A549 (cell line): ENCODE measurements at regions not wholly inside any gene's neighbourhood (a gene's known extent, or its start where the extent isn't known, plus 50 kb on each side); places are given as distances from the start of the nearest gene placed in this dataset.

Experiments
- CTCF ChIP-seq: fragments of >200 bp; sonication (Bioruptor Twin); formaldehyde crosslinking; IDR thresholded peaks from 3 replicates; pipeline ENCODE4 v1.5.1; 2016
- EP300 ChIP-seq, 2 experiments: fragments of >200 bp; sonication (Bioruptor Twin); formaldehyde crosslinking; IDR thresholded peaks; 2 replicates in 1 of 2; 3 replicates in 1 of 2; pipeline ENCODE4 v1.6.1; 2016 to 2017
- JUN ChIP-seq, 2 experiments: fragments of >200 bp; sonication (Bioruptor Twin); formaldehyde crosslinking; IDR thresholded peaks; 2 replicates in 1 of 2; 3 replicates in 1 of 2; pipeline ENCODE4 v1.6.1; 2016 to 2017
- JUNB ChIP-seq: fragments of >200 bp; sonication (Bioruptor Twin); formaldehyde crosslinking; IDR thresholded peaks from 2 replicates; pipeline ENCODE4 v1.6.1; 2016
- MAX ChIP-seq: IDR thresholded peaks from 2 replicates; pipeline ENCODE4 v1.6.1; 2012
- MYC ChIP-seq: IDR thresholded peaks from 2 replicates; pipeline ENCODE4 v1.6.1; 2012; ENCODE audit warnings: mild to moderate bottlenecking, inconsistent platforms, low read length, improper control_type of control experiment, borderline replicate concordance
- POLR2A ChIP-seq: IDR thresholded peaks from 2 replicates; pipeline ENCODE4 v1.6.1; 2012; ENCODE audit warnings: mild to moderate bottlenecking, low read length
- RAD21 ChIP-seq, 2 experiments: fragments of >200 bp in 1 of 2; sonication (Bioruptor Twin) in 1 of 2; formaldehyde crosslinking in 1 of 2; IDR thresholded peaks in 1 of 2; conservative IDR thresholded peaks in 1 of 2; 2 replicates in 1 of 2; 3 replicates in 1 of 2; pipeline ENCODE4 v1.6.1; 2012 to 2018; ENCODE audit warnings: inconsistent platforms in 1 of 2
- TP53 ChIP-seq: fragments of 250-450 bp; sonication (Bioruptor Pico); IDR thresholded peaks from 2 replicates; pipeline ENCODE4 v1.5.0; 2021; ENCODE audit warnings: mild to moderate bottlenecking, moderate library complexity
- TF ChIP-seq, protein P1 (sequence below): fragments of 200-600 bp; sonication (generic); IDR thresholded peaks from 2 replicates; pipeline ENCODE4 v1.6.1; 2016; ENCODE audit warnings: antibody characterized with exemption, mild to moderate bottlenecking, moderate library complexity
- TF ChIP-seq, protein P2 (sequence below): fragments of >200 bp; sonication (Bioruptor Twin); formaldehyde crosslinking; IDR thresholded peaks from 3 replicates; pipeline ENCODE4 v1.6.1; 2016
- TF ChIP-seq, protein P3 (sequence below): fragments of 450-650 bp; IDR thresholded peaks from 2 replicates; pipeline ENCODE4 v1.6.1; 2014; ENCODE audit warnings: antibody characterized with exemption

DNA sequence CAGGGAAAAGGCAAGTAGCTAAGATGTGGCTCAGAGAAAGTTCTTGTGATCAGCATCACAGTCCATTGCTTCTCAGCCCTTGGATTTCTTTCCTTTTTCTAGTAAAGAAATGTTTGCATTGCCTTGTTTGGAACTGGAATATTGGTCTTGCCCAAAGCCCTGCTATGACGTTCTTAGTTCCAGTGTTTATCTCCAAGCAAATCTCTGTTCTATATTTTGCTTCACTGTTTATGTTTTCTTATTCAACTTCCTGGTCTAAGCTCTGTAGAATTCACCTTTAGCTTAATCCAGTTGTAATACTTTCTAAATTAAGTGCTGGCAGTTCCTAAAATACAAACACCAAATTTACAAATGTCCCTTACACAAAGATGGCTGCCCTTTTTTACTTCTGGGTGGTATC is 88.7 kb upstream of the ZNF438 start:
- TF ChIP-seq MYC (no peak), JUN (IDR thresholded peaks at IDR 0.05) (no peak), POLR2A (no peak), CTCF (no peak), MAX (no peak), RAD21 (conservative IDR thresholded peaks at IDR 0.05 in 1 of 2, IDR thresholded peaks at IDR 0.05 in 1 of 2) (no peak), EP300 (IDR thresholded peaks at IDR 0.05) (no peak), TP53 (CRISPR knock-in tag) (no peak), JUNB (no peak)
- TF ChIP-seq, protein P1, sequence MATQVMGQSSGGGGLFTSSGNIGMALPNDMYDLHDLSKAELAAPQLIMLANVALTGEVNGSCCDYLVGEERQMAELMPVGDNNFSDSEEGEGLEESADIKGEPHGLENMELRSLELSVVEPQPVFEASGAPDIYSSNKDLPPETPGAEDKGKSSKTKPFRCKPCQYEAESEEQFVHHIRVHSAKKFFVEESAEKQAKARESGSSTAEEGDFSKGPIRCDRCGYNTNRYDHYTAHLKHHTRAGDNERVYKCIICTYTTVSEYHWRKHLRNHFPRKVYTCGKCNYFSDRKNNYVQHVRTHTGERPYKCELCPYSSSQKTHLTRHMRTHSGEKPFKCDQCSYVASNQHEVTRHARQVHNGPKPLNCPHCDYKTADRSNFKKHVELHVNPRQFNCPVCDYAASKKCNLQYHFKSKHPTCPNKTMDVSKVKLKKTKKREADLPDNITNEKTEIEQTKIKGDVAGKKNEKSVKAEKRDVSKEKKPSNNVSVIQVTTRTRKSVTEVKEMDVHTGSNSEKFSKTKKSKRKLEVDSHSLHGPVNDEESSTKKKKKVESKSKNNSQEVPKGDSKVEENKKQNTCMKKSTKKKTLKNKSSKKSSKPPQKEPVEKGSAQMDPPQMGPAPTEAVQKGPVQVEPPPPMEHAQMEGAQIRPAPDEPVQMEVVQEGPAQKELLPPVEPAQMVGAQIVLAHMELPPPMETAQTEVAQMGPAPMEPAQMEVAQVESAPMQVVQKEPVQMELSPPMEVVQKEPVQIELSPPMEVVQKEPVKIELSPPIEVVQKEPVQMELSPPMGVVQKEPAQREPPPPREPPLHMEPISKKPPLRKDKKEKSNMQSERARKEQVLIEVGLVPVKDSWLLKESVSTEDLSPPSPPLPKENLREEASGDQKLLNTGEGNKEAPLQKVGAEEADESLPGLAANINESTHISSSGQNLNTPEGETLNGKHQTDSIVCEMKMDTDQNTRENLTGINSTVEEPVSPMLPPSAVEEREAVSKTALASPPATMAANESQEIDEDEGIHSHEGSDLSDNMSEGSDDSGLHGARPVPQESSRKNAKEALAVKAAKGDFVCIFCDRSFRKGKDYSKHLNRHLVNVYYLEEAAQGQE, result no peak
- TF ChIP-seq, protein P2, sequence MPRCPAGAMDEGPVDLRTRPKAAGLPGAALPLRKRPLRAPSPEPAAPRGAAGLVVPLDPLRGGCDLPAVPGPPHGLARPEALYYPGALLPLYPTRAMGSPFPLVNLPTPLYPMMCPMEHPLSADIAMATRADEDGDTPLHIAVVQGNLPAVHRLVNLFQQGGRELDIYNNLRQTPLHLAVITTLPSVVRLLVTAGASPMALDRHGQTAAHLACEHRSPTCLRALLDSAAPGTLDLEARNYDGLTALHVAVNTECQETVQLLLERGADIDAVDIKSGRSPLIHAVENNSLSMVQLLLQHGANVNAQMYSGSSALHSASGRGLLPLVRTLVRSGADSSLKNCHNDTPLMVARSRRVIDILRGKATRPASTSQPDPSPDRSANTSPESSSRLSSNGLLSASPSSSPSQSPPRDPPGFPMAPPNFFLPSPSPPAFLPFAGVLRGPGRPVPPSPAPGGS, result no peak
- TF ChIP-seq, protein P3, sequence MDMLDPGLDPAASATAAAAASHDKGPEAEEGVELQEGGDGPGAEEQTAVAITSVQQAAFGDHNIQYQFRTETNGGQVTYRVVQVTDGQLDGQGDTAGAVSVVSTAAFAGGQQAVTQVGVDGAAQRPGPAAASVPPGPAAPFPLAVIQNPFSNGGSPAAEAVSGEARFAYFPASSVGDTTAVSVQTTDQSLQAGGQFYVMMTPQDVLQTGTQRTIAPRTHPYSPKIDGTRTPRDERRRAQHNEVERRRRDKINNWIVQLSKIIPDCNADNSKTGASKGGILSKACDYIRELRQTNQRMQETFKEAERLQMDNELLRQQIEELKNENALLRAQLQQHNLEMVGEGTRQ, result no peak
